Suppressor macrophage treated with lipopolysaccharide for 4 hours (primary cell): ENCODE measurements at regions not wholly inside any gene's neighbourhood (a gene's known extent, or its start where the extent isn't known, plus 50 kb on each side); places are given as distances from the start of the nearest gene placed in this dataset.
"Not testable (repeated sequence)": the region's sequence is repeated elsewhere in the genome, so short reads cannot be mapped to it uniquely, and the experiment has no call there.

Experiments
- DNase-seq: peaks from one replicate; pipeline ENCODE4 v3.0.0-alpha.2; 2020

DNA sequence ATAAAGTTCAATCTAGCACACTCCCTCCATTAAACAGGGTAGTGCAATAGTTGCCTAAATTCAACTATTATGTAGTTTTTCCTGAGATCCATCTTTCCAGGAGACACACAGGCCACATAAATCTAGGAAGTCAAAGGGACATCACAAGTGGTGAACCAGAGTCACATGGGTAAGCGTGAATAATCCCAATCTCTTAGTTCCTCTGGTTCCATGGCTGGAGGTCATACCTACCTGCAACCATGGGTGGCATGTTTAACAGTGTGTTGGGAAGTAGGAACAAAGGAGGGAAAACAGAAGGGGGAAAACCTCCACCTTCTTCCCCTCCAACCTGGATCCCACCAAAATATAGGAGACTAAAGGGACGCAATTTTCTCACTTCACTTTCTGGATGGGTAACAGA, 2651.6 kb downstream of the ARAP2 start:
- DNase-seq = no peak

DNA sequence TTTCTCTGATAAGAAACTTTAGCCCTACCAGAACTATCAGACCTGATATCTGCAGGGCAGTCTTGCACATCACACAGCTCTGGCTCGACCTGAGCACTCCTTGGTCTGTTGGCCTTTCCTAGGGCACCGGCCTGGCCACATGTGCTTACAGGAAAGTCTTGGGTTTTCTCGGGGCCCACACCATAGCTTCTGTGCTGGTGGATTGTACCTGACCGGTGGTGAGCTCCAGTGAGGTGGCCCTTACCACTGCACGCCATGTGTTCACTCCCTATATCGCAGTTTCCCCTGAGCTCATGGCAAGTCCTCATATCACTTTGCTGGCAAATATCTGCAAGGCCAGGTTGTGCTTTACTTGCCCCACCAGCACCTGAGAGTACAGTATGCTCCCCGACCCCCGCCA, 2637.4 kb downstream of the ARAP2 start:
- DNase-seq = no peak

DNA sequence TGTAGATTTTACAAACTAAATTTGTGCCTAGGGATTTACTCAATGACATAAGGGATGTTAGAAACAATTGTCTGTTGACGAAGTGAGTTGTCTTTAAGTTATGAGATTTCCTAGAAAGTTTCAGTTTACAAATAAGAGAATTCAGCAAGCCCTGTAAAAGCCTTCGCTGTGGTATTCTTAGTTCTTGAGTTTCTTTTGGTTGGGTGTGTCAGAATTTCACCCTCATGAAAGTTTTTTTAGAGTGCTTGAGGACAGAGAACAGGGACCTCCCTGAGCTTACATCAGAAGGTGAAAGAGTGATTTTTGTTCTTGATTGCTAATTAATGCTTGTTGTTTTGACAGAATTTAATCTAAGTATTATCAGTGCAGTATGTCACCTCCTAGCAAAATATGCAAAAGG, 2628.2 kb downstream of the ARAP2 start:
- DNase-seq = no peak

DNA sequence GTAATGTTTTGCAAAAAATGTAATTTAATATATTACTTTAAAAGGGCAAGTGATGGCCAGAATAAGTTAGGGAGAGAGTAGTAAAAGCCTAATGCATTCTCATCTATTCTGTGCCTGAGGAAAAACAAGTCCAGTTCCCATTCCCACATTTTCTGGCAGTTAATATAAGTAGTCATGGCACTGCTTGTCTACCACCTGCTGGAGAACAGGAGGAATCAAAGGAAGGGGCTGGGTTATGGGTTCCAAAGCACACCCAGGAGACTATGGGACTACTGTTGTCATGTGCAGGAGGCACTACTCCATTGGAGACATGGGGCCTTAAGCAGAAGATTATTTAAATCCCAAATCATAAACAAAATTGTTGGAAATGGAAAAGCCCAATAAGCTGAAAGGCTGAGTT, 2618.6 kb downstream of the ARAP2 start:
- no peak for DNase-seq

DNA sequence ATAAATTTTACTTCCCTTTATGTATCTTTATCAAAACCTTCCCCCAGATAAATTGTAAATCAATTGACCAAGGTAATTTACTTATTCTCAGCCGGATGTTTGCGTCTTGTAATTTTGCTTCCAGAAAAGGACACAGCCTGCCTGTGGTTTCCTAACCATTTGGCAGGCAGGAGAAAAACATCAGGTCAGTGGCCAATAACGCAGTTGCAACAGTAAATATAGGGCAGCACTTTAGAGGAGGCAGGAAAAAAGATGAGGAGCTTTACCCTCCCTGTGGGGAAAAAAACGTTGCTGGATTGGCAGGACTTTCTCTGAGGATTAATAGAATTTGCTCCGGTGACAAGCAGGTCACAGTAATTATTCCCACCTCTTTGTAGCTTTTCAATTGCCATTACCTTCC, 2618.1 kb downstream of the ARAP2 start:
- DNase-seq = no peak

DNA sequence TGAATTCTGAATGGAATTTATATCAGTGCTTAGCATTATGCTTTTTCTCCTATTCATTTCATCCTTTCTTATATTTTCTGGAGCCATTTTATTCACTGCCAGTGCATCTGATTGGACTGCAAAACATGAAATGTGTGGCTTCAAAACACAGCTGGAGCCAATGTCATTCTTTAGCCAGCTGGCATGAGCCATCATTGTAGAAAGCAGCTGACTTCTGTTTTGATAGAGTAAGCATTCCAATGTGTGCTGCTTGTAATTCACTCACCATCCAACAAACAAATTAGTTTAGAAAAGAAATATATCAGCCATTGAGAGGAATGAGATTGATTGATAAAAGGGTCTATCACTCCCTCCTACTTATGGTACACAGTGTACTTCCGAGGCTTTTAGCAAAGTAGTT, 2616.0 kb downstream of the ARAP2 start:
- no peak for DNase-seq

DNA sequence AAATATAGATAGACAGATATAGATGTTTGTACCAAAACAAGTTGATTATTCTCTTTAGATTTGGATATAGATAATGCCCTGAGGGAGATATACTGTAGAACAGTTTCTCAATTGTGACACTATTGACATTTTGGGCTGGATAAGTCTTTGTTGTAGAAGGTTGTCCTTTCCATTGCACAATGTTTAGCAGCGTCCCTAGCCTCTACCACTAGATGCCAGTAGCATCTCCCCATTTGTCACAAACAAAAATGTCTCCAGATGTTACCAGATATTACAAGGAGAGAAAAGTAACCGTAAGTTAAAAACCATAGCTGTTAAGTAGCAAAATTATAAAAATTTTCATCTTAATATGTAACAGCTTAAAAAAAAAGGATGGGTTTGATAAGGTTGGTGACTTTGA, 2595.3 kb downstream of the ARAP2 start:
- no peak for DNase-seq

DNA sequence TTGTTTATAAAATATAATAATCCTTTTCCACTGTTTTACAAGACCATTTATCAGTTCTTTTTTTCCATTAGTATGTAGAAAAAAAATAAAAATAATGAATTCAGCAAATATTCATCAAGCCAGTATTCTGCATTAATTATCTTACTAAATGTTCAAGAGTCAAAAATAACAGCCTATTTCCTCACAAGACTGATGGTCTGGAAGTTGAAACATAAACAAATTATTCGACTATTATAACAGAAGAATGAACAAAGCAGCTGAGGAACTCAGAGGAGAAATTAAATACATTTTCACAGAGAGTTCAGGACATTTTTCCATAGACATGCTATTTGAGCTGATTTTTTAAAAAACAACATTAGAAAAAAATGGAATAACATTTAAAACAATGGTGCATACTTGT, 2594.8 kb downstream of the ARAP2 start:
- no peak for DNase-seq

DNA sequence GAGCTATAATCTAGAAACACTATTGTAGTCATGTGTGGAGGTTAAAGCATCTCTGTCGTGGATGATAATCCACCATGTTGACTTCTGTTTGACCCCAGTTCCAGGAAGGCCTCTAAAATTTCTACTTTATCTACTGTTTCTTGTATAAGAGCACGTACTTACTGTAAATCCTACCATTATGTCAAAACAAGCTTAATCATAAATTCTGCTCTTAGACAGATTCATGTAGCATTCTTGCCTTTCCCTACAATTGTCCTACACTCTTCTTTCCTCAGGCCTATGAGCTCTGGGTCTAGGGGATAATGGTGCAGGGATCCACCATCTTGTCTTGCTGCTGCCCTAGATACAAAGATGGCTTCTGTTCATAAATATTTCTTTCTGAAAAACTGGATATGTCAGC, 2594.3 kb downstream of the ARAP2 start:
- DNase-seq = no peak

DNA sequence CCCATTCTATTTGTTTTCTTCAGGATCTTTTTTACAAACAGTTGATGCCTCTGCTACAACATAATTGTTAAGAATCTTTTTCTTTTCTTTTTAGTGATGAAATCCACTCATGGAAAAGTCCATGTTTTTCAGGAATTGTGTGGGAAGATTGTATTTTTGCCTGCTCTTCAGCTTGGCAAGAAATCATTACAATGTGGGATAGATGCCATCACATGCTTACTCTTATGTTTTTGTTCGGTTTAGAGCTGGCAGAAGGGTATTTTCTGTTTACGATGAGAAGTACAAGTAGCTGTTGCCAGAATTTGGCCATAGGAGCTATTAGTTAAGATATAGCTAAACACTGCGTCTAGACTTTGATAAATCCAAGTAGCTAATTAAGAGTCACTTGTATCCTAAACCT, 2585.3 kb downstream of the ARAP2 start:
- no peak for DNase-seq

DNA sequence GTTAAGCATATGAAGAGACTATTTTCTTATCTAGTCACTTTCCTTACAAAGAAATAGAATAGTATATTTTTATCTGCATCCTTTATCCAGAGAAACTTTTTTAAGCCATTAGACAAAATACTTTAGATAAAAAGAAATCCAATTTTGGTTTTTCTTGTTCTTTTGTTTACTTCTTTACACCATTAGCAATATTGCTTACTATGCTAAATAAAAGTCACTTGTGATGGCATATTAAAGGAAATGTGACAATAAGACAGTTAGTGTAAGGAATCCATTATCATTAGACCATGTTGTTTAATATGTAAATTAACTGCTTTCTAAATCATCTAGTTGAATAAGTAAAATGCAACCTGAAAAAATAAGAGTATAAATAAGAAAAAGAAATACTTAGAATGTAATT, 2582.7 kb downstream of the ARAP2 start:
- DNase-seq = no peak

DNA sequence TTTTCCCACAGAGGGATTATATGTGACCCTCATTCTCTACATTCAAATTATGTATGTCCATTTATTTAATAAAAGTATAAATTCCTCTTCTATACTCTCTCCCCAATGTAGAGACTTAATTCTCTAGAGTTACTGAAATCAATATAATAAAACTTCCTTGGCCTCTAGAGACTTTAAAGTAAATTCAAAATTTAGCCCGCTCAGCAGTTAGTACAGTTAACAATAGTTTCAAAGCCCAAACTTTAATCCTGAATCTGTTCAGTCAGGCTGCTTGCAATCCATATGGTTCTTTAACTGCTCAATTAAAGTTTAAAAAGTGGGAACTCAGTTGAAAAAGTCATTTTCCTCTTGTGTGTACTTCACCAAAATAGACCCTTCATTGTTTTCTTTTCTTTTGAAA, 2558.4 kb downstream of the ARAP2 start:
- DNase-seq = no peak

DNA sequence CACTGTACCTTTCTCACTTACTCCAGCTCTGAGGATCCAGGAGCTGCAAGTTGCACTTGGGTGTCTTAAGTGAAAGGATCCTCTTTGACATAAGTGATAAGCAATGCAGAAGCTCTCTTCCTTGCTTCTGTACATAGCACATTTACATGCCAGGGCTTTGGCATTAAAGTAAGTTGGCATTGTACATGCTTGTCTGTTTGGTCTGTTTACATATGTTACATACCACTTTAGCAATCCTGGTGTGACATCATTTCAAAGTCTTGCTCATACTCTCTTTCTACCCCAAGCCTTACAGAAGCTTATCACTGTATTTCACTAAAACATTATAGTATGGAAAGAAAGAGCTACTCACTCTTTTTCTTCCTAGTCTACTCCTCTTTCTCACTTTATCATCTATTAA, 2548.3 kb downstream of the ARAP2 start:
- no peak for DNase-seq

DNA sequence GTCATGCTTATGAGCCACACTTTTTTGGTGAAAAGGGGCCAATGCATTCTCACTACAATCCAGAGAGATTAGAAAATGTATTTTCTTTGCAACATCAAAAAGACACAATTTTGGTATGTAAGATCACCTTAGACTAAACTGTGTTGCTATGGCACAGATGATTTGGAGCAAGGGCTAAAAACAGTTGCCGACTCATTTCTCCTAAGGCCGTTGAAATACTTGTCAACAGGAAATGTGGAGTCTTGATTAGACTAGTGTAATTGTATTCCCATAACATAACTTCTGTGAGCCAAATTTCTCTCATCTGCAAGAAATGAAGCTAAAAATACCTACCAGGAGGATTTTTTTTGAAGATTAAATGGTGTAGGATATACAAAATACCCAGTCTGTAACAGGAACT, 2547.7 kb downstream of the ARAP2 start:
- DNase-seq = no peak

DNA sequence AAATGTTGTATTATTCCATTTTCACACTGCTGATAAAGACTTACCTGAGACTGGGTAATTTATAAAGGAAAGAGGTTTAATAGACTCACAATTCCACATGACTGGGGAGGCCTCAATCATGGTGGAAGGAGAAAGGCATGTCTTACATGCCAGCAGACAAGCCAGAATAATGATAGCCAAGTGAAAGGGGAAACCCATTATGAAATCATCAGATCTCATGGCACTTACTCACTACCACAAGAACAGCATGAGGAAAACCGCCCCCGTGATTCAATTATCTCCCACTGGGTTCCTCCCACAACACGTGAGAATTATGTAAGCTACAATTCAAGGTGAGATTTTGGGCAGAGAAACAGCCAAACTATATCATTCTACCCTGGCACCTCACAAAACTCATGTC, 2535.1 kb downstream of the ARAP2 start:
- no peak for DNase-seq

DNA sequence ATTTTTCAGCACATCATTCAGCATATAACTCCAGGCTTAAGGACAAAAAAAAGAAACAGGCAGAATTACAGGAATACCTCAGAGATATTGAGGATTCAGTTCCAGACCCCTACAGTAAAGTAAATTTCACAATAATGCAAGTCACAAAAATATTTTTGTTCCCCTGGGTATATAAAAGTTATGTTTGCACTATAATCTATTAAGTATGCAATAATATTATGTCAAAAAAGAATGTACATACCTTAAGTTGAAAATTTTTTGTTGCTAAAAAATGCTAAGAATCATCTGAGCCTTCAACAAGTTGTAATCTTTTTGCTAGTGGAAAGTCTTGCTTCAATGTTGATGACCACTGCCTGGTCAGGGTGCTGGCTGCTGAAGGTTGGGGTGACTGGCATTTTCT, 2532.5 kb downstream of the ARAP2 start:
- no peak for DNase-seq

DNA sequence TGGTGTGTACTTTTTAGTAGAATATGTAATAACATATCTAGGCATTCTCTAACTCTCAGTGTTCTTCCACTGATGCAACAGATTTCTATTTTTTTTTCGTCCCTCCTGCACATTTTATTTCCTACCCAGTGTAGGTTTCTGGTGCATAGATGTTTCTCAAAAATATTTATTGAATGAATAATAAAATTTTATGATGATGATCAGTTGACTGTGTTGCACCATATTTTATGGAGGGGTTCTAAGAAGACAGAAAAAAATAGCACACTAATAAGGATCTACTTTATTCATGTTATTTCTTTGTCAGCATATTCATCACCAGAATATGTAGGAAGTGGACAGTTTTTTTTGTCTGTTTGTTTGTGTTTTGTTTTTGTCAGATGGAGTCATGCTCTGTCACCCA, 2529.3 kb downstream of the ARAP2 start:
- DNase-seq = no peak

DNA sequence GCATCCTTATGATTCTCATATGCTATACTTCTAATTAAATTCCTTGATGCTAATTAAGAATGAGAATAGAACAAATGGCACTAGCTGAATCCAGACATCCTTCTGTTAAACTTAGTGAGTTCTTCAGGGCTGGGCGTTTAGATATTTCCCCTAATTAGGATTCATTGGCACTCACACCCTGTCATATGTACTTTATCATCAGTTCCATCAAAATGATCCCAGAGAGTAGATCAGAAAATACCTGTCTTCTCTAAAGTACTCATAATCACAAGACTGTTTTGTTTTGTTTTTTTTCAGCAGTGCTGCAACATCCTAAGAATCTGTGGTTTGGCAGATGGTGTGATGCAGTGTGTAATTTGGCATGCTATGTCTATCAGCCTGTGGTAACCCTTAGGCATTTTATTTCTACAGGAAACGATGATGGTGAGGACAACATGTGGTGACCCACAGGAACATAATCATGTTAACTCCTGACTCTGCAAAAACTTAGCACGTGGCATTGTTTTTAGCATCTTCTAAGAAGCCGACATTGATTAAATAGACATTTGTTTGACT, 2528.4 kb downstream of the ARAP2 start:
- no peak for DNase-seq

DNA sequence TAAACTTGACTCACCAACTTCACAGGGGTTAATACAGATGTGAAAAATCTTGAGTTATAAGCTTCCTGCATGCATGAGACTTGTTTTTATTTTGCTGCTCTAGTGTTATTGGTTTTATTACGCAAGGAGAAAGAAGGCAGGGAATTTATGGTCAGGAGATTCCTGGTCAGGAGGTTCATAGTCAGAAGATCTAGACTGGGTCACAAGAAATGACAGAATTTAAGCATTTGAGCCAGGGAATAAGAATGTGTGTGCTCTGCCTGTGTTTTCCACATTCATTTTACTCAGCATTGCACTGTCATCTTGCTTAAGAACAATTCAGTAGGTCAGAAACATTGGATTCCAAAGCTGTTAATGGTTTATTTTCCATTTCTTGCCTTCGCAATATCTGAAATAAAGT, 2522.1 kb downstream of the ARAP2 start:
- DNase-seq = no peak

DNA sequence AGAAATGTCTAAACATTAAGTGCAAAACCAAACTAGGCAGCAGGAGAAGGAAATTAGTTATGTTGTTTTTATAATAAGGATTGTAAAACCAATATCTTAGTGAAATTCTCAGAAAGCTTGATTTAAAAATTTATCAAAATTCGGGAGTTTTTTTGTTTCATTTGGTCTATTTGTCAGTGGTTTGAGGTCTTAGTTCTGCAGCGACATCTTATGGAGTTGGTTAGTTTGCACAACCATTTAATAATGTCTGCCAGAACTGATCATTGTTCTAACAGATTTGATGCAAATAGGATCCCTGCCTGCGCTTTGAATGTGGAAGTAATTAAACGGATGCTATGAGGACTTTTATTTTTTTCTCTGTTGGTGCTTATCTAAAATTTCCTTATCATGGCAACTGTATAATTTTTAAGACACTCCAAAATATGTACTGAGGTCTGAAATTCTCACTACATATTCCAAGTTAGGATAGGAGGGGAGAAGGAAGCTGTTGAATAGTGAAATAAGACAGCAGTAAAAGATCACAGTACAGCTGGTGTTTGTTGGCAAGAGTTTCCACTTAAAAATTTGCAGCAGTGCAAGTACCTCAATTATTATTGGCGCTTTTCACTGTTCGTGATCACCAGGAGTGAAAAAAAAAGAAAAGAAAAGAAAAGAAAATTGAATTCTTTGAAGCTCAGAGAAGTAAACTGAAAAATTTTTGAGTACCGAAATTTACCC, 2521.4 kb downstream of the ARAP2 start:
- no peak for DNase-seq

DNA sequence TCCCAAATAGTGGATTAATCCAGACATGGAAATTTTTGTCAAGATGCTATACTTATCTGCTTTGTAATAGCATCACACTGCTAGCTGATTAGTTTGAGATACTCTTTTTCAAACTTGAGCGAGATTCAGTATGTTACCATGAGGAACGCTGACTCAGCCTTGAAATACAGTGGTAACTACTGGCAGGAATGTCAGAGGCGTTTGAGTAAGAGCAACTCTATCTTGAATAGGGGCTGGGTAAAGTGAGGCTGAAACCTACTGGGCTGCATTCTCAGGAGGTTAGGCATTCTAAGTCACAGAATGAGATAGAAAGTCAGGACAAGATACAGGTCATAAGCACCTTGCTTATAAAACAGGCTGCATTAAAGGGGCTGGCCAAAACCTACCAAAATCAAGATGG, 2519.6 kb downstream of the ARAP2 start:
- no peak for DNase-seq

DNA sequence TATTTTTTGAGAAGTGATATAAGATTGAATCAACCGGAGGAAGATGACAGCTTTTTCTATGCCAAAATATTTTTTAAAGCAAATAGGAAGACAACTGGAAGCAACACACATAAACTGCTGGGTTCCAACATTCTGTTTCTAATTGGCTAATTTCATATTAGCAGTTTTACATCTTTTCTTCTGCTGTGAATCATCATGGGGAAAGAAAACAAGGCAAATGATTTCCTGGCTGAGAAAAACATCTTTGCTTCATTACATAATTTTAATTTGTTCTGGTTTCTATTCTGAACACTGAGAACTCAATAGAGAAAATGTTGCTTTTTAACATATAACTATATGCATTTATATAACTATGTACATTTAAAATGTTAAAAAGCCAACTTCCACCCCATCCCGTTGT, 2518.5 kb downstream of the ARAP2 start:
- no peak for DNase-seq

DNA sequence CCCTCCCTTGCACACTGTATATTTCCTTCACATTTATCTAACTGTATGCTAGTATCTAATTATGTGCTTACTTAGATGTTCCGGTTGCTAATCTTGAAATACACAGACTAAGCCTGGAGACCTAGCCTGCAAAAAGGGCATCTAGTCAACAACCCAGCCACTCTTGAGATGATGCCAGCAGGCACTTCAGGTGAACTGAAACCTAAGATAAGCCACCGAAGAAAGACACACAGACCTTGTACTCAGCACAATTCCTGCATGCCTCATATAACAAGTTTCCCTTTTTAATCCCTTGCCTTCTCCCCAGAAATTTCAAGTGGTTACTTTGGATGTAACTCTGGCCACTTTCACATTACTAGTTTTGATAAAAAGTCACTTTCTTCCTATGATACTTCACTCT, 2506.6 kb downstream of the ARAP2 start:
- no peak for DNase-seq

DNA sequence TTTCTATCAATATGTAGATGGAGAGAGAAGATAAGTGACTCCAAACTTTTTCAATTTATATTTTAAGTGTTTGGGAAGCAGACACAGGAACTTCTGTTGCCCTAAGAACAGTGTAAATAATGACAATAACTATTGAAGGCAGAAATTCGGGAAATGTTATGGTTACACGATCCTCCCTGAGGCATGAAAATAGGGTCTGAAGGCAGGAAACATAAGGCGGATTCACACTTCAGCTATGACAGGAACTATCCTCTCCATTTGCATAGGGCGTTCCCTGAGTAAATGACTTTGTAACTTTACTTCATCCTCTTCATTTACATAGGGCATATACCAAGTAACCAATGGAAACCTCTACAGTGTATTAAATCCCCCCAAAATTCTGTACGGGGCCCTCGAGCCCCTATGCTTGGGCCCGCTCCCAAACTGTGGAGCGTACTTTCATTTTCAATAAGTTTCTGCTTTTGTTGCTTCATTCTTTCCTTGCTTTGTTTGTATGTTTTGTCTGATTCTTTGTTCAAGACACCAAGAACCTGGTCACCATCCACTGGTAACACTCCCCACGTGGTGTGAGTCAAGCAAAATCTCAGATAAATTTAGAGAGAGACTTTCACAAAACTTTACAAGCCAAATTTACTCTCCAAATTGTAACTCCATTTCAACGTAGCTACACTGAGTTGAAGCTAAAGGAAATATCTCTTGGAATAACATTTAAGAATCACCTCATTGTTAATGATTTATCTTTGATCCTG, 2504.3 kb downstream of the ARAP2 start:
- DNase-seq = no peak

DNA sequence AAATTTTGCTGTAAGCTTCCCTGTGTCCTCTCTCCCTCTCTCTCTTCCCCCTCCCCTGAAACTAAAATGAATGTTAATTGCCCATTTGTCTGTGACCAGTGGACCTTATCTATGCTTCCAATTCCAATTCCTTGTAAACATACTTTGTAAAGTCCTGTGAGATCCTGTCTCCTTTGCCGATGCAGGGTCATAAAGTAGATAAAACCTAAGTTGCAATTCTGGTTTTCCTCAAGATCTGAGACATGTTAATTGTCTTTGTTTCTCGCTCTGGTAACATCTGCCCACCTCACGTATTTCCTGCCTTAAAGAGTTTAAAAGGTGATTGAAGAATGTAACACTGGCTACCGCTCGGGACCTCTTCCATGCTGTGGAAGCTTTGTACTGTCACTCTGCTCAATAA, 2503.4 kb downstream of the ARAP2 start:
- DNase-seq = not testable (repeated sequence)
